ENCODE measurements at regions not wholly inside any gene's neighbourhood (a gene's known extent, or its start where the extent isn't known, plus 50 kb on each side); places are given as distances from the start of the nearest gene placed in this dataset.

- ATAC-seq, result no peak
These were observed 127.0 kb upstream of the AGAP1 start for GRCh38 chr2:235366807-235367206.

GRCh38 chr2:235371018-235371417, 122.8 kb upstream of the AGAP1 start:
- no peak for ATAC-seq

- no peak for ATAC-seq
These were observed 120.7 kb upstream of the AGAP1 start for GRCh38 chr2:235373171-235373570.

- ATAC-seq, result no peak
These were observed 116.7 kb upstream of the AGAP1 start for GRCh38 chr2:235377176-235377575.

GRCh38 chr2:235378246-235378645, 115.6 kb upstream of the AGAP1 start:
- no peak for ATAC-seq

GRCh38 chr2:235378944-235379343, 114.9 kb upstream of the AGAP1 start:
- ATAC-seq, result no peak

- ATAC-seq, result no peak
These were observed 112.5 kb upstream of the AGAP1 start for GRCh38 chr2:235381261-235381912.

GRCh38 chr2:235382179-235382578, 111.7 kb upstream of the AGAP1 start:
- ATAC-seq, result no peak

- no peak for ATAC-seq
These were observed 111.2 kb upstream of the AGAP1 start for GRCh38 chr2:235382601-235383000.

GRCh38 chr2:235383272-235383843, 110.5 kb upstream of the AGAP1 start:
- ATAC-seq, result no peak

- ATAC-seq, result no peak
These were observed 109.2 kb upstream of the AGAP1 start for GRCh38 chr2:235384624-235385023.

- ATAC-seq, result no peak
These were observed 104.2 kb upstream of the AGAP1 start for GRCh38 chr2:235389626-235390025.

GRCh38 chr2:235390108-235390815, 103.6 kb upstream of the AGAP1 start:
- ATAC-seq, result peak; percentile 62 to 63

GRCh38 chr2:235390816-235391194, 103.0 kb upstream of the AGAP1 start:
- no peak for ATAC-seq

- no peak for ATAC-seq
These were observed 101.8 kb upstream of the AGAP1 start for GRCh38 chr2:235391921-235392615.

GRCh38 chr2:235394278-235394828, 99.5 kb upstream of the AGAP1 start:
- ATAC-seq, result no peak

GRCh38 chr2:235396071-235396846, 97.6 kb upstream of the AGAP1 start:
- no peak for ATAC-seq

- no peak for ATAC-seq
These were observed 95.5 kb upstream of the AGAP1 start for GRCh38 chr2:235398321-235398720.

- no peak for ATAC-seq
These were observed 93.9 kb upstream of the AGAP1 start for GRCh38 chr2:235399895-235400294.

GRCh38 chr2:235402422-235402821, 91.4 kb upstream of the AGAP1 start:
- ATAC-seq, result no peak

GRCh38 chr2:235405612-235406361, 88.1 kb upstream of the AGAP1 start:
- ATAC-seq, result no peak

- ATAC-seq, result no peak
These were observed 87.4 kb upstream of the AGAP1 start for GRCh38 chr2:235406430-235406829.

Data from activated CD4-positive, CD25-positive, alpha-beta regulatory T cell treated with anti-CD3 and anti-CD28 coated beads, Interleukin-2, amount 50 U/mL, for 24 hours (primary cell).